HG03571 (cell line): ENCODE measurements at regions not wholly inside any gene's neighbourhood (a gene's known extent, or its start where the extent isn't known, plus 50 kb on each side); places are given as distances from the start of the nearest gene placed in this dataset.

ENCODE experiments used
- ATAC-seq: cut with Tn5 transposase; IDR thresholded peaks from one replicate; pipeline ENCODE4 v1.9.1; 2021; ENCODE audit not compliant: unreplicated experiment

- no peak for ATAC-seq
These were observed 167.6 kb downstream of the RND3 start for GRCh38 chr2:150319658-150320555.

GRCh38 chr2:150319085-150319484, 168.4 kb downstream of the RND3 start:
- ATAC-seq, result no peak

DNA sequence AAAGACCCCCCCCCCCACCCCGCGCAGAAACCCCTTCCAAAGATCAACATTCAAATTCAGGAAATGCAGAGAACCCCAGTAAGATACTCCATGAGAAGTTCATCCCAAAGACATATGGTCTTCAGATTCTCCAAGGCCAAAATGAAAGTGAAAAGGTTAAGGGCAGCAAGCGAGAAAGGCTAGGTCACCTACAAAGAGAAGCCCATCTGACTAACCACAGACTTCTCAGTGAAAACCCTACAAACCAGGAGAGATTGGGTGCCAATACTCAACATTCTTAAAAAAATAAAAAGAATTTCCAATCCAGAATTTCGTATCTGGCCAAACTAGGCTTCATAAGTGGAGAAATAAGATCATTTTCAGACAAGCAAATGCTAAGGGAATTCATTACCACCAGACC, 175.2 kb downstream of the RND3 start:
- no peak for ATAC-seq

GRCh38 chr2:150309311-150310080, 178.0 kb downstream of the RND3 start:
- no peak for ATAC-seq

DNA sequence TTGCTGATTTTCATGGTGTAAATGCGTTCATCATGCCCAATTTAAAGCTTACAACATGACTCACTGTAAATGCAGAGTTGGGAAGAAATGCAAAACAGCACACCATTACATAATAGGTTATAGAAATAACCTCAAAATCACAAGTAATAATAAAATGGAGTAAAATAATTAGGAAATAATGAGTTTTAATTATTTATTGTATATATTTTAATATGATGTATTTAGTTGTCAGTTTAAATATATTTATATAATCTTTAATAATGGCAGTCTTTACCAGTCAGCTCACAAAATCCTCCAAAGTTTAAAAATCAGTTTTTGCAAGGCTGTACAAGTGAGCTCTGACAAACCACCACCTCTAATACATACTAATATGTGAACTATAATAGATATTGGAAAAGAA, 180.2 kb downstream of the RND3 start:
- no peak for ATAC-seq

- ATAC-seq, result no peak
These were observed 184.2 kb downstream of the RND3 start for GRCh38 chr2:150303281-150303680.

- ATAC-seq, result no peak
These were observed 188.7 kb downstream of the RND3 start for GRCh38 chr2:150298571-150299305.

DNA sequence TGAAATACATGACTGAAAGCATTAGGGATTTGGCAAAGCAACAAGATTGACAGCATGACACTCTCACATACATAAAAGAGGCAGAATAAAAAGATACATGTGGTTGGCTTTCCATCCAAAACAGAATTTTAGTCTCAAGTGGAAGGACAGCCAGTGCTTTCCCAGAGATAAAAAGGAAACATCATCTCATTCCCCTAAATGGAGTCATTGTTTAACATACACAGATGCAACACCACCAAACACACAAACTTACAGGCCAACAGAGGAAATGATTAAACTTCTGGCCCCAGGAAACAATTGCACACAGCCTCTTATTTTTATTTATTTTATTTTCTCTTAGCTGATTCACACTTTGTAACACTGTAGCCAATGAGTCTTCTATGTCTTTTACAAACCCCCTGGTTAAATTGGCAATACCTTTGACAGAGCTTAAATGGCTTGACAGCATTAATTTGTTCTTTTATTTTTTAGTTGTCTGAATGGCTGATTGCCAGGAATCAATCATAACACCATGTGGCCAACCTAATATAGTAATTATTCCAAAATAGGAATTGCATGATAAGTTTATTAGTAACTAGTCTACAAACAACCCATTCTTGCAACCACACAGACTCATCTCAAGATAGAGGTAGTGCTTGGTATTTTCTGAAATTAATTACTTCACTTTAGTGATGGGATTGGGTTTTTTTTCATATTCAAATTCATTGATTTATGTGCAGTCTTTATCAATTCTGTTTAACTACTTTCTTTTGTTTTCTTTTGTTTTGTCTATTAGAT, 190.5 kb downstream of the RND3 start:
- no peak for ATAC-seq

- ATAC-seq, result no peak
These were observed 191.9 kb downstream of the RND3 start for GRCh38 chr2:150295544-150295943.

DNA sequence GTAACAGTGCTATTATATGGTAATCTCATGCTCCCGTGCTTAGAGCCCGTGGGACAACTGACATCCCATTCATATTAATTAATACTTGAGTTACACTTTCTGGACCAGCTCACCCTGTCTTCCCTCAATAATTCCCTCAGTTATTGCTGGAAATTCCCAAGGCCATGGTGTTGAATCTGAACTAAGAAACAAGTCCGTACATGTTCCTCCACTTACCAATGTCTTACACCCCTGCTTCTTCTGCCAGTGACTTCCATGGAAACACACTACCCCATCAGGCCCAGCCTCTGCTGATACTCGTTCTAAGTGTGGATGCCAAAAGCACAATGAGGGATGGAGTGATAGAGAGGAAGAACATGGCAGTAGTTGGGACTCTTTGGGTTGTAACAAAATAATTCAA, 193.7 kb downstream of the RND3 start:
- no peak for ATAC-seq

DNA sequence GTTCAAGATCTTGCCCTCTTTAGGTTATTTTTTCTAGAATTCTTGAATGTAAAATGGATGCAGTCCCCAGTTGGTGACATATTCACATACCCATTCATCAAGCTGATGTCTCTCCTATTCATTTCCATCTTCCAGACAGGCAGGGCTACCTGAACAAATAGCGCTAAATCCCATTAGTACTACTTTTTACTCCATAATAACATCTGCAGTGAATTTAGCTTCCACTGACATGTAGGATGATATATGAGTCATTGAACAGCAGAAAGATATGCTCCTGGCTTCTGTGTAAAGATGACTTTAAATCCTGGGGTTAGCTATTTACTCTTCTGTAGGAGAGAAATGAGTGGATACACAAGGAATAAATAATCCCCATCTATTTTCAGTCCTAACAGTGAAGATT, 194.7 kb downstream of the RND3 start:
- ATAC-seq, result no peak

DNA sequence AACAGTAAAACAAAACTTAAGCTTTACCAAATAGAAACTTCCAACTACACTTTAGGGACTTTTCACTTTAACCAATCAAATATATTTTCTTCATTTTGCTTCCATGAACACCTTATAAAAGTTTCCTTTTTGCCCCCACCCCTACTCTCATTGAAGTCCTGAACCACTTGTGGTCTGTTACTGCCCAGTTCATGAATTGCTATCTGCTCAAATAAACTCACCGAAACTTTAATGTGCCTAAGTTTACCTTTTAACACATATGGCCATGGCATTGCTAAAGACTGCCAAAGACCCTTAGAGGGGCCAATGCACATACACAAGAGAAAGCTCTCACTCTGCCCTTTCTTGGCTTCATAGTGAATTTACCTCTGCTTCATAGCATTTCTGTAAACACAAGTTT, 195.3 kb downstream of the RND3 start:
- ATAC-seq, result no peak

- ATAC-seq, result no peak
These were observed 200.6 kb downstream of the RND3 start for GRCh38 chr2:150286730-150287362.

DNA sequence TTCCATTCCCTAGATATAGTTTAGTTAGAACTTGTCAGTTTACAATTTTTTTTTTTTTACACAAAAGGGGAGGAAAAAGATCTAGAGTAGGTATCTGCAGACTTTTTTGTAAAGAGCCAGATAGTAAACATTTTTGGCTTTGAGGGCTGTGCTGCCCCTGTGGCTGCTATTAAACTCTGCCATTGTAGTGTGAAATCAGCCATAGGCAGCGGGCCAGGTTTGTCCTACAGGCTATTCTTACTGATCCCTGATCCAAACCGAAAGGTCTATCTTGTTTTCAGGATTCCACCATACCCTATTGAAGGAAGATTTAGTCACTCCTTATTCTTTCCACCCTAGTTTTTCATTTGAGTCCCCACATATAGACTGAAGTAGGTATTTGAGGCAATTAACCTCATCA, 203.4 kb downstream of the RND3 start:
- no peak for ATAC-seq

DNA sequence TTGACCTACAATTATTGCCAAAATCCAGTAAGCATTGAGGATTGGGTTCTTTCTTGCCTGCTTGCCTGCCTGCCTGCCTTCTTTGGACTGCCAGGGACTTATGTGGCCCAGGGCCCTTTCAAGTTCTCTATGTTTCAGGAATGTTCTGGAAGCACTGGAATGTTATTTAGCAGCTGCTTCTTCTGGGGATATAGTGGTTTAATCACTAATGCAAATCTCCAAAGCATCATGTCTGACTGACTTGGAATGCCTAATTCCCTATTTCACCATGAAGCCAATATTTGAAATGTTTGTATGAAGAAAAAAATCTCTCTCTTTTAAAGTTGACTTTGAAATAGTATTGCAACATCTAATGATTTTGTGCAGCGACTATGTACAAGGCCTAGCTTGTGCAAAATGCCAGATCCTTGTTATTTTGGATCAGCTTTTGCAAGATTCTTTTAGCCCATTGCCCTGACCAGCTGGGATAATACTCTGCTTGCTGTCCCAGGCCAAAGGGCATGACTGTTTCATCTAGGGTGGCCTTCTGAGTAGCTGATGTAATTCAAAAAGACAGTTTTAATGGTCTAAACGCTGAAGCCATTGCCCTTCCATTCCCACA, 204.6 kb downstream of the RND3 start:
- no peak for ATAC-seq

GRCh38 chr2:150282357-150282756, 205.1 kb downstream of the RND3 start:
- no peak for ATAC-seq

DNA sequence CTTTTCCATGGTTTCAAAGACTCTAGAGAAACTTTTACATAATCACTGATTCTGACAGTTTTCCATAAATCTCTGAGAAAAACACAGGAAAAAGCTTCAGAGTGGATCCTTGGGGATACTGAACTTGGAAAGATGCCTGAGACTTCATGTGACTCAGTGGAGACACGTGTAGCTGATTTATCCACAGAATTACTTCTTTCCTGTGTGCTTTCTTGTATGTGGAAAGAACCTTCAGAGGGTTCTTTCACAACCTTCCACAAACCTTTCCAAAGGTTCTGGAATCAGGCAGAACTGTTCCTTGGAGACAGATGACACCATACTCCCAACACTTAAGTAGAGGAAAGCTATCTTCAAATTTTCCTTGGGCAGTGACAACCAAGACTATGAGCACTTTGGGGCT, 207.2 kb downstream of the RND3 start:
- ATAC-seq, result no peak

- no peak for ATAC-seq
These were observed 207.8 kb downstream of the RND3 start for GRCh38 chr2:150279686-150280085.

- no peak for ATAC-seq
These were observed 210.7 kb downstream of the RND3 start for GRCh38 chr2:150276737-150277136.

- ATAC-seq, result no peak
These were observed 213.4 kb downstream of the RND3 start for GRCh38 chr2:150274108-150274507.
